Mesenchymal stem cell (in vitro differentiated cells and primary cell): ENCODE measurements at regions not wholly inside any gene's neighbourhood (a gene's known extent, or its start where the extent isn't known, plus 50 kb on each side); places are given as distances from the start of the nearest gene placed in this dataset.

Source experiments
- DNase-seq: peaks from one replicate; pipeline ENCODE4 v3.0.0-alpha.2; 2013
- H2AFZ ChIP-seq: one replicate; pipeline ENCODE4 v1.6.1; 2013; ENCODE audit warnings: low read depth, mild to moderate bottlenecking, control low read depth, inconsistent platforms, low read length, moderate library complexity
- H2AK5ac ChIP-seq: 2 replicates; pipeline ENCODE4 v1.6.1; 2013; ENCODE audit warnings: low read length, moderate library complexity, mild to moderate bottlenecking, inconsistent platforms; ENCODE audit not compliant: severe bottlenecking
- H2BK120ac ChIP-seq: one replicate; pipeline ENCODE4 v1.6.1; 2013; ENCODE audit warnings: low read depth, mild to moderate bottlenecking, inconsistent platforms, low read length, moderate library complexity
- H2BK12ac ChIP-seq, 2 experiments: one replicate each; pipeline ENCODE4 v1.6.1; 2013; ENCODE audit warnings: inconsistent platforms in 2 of 2, low read length in 2 of 2, mild to moderate bottlenecking in 2 of 2, moderate library complexity in 2 of 2, control low read depth in 1 of 2
- H2BK15ac ChIP-seq: one replicate; pipeline ENCODE4 v1.6.1; 2013; ENCODE audit warnings: mild to moderate bottlenecking, low read depth, inconsistent platforms; ENCODE audit not compliant: poor library complexity, severe bottlenecking
- H2BK5ac ChIP-seq: 2 replicates; pipeline ENCODE4 v1.6.1; 2013; ENCODE audit warnings: low read depth, mild to moderate bottlenecking, low read length, control low read depth, inconsistent platforms; ENCODE audit not compliant: poor library complexity, severe bottlenecking
- H3K14ac ChIP-seq, 2 experiments: one replicate each; pipeline ENCODE4 v1.6.1; 2013; ENCODE audit warnings: inconsistent platforms in 2 of 2, low read length in 2 of 2, control low read depth in 1 of 2, mild to moderate bottlenecking in 1 of 2, moderate library complexity in 1 of 2
- H3K18ac ChIP-seq, 2 experiments: one replicate each; pipeline ENCODE4 v1.6.1; 2013; ENCODE audit warnings: inconsistent platforms in 2 of 2, low read length in 2 of 2, control low read depth in 1 of 2, low read depth in 1 of 2, mild to moderate bottlenecking in 1 of 2
- H3K23ac ChIP-seq, 2 experiments: one replicate each; pipeline ENCODE4 v1.6.1; 2013; ENCODE audit warnings: inconsistent platforms in 2 of 2, low read length in 2 of 2, mild to moderate bottlenecking in 2 of 2, moderate library complexity in 2 of 2, control low read depth in 1 of 2
- H3K27ac ChIP-seq: 2 replicates; pipeline ENCODE4 v1.5.1; 2013; ENCODE audit warnings: mild to moderate bottlenecking, moderate library complexity, low read length, control low read depth, inconsistent platforms; ENCODE audit not compliant: poor library complexity, severe bottlenecking
- H3K27me3 ChIP-seq, 2 experiments: 2 replicates each; pipeline versions ENCODE4 v1.6.1 to v1.7.0; 2013; ENCODE audit warnings: low read length in 2 of 2, mild to moderate bottlenecking in 2 of 2, moderate library complexity in 2 of 2, control low read depth in 1 of 2, inconsistent platforms in 1 of 2; ENCODE audit not compliant: control insufficient read depth in 1 of 2, insufficient read depth in 1 of 2
- H3K36me3 ChIP-seq, 2 experiments: 2 replicates each; pipeline versions ENCODE4 v1.6.1 to v1.7.0; 2013; ENCODE audit warnings: low read length in 2 of 2, control low read depth in 1 of 2, inconsistent platforms in 1 of 2, low read depth in 1 of 2, mild to moderate bottlenecking in 1 of 2; ENCODE audit not compliant: insufficient read depth in 2 of 2, control insufficient read depth in 1 of 2
- H3K4ac ChIP-seq, 2 experiments: one replicate each; pipeline ENCODE4 v1.6.1; 2013; ENCODE audit warnings: inconsistent platforms in 2 of 2, low read length in 2 of 2, mild to moderate bottlenecking in 2 of 2, moderate library complexity in 2 of 2, control low read depth in 1 of 2, low read depth in 1 of 2
- H3K4me1 ChIP-seq: 2 replicates; pipeline ENCODE4 v1.6.1; 2013; ENCODE audit warnings: low read depth, low read length, control low read depth; ENCODE audit not compliant: control insufficient read depth, insufficient read depth
- H3K4me2 ChIP-seq: 2 replicates; pipeline ENCODE4 v1.6.1; 2013; ENCODE audit warnings: low read length, mild to moderate bottlenecking, inconsistent platforms; ENCODE audit not compliant: poor library complexity, severe bottlenecking
- H3K4me3 ChIP-seq, 2 experiments: 2 replicates each; pipeline versions ENCODE4 v1.5.1 to v1.7.0; 2013; ENCODE audit warnings: low read length in 2 of 2, mild to moderate bottlenecking in 2 of 2, control low read depth in 1 of 2, low read depth in 1 of 2; ENCODE audit not compliant: insufficient read depth in 1 of 2
- H3K79me1 ChIP-seq: replicated peaks from 2 replicates; pipeline ENCODE4 v1.6.1; 2013; ENCODE audit warnings: mild to moderate bottlenecking, control low read depth, low read length, inconsistent platforms; ENCODE audit not compliant: poor library complexity, severe bottlenecking
- H3K9ac ChIP-seq: 2 replicates; pipeline ENCODE4 v1.7.0; 2013; ENCODE audit warnings: mild to moderate bottlenecking, low read length, moderate library complexity
- H3K9me3 ChIP-seq: 2 replicates; pipeline ENCODE4 v1.7.0; 2013; ENCODE audit warnings: mild to moderate bottlenecking, low read length; ENCODE audit not compliant: control insufficient read depth
- H4K8ac ChIP-seq: one replicate; pipeline ENCODE4 v1.6.1; 2013; ENCODE audit warnings: inconsistent platforms, mild to moderate bottlenecking, low read length, moderate library complexity
- H4K91ac ChIP-seq: one replicate; pipeline ENCODE4 v1.6.1; 2013; ENCODE audit warnings: mild to moderate bottlenecking, low read length, inconsistent platforms
- WGBS: methylation state at CpG from one replicate; pipeline ENCODE4 v1.1.7; 2013; ENCODE audit warnings: mixed read lengths; 5-methylcytosine and 5-hydroxymethylcytosine counted together

DNA sequence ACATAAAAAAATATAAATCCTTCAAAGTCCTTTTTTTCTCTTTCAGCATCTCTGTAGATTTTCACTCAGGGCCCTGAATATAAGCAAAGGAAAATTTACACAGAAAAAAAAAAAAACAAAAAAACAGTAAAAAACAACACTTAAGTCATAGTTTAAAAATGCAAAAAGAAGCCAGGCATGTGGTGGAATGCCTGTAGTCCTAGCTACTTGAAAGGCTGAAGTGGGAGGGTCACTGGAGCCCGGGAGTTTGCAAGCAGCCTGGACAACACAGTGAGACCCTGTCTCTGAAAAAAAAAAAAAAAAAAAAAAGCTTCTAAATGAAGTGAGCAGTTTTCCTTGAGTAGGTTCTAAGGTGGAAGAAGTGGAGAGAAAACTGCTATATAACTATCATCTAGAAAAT, 55.0 kb upstream of the BNC2 start:
- no peak overlapping the region for H4K8ac ChIP-seq
- no peak overlapping the region for H2BK5ac ChIP-seq
- H3K18ac ChIP-seq = no peak overlapping the region
- no peak overlapping the region for H3K4me2 ChIP-seq
- H3K9me3 ChIP-seq = no peaks in the 10 kb centered on the region
- H3K23ac ChIP-seq = no peak overlapping the region
- H4K91ac ChIP-seq = no peak overlapping the region
- no peak overlapping the region for H2AK5ac ChIP-seq
- H2BK12ac ChIP-seq = no peak overlapping the region
- no peak overlapping the region for H3K14ac ChIP-seq
- H3K27me3 ChIP-seq = no peaks in the 10 kb centered on the region
- H2AFZ ChIP-seq = no peak overlapping the region
- H3K9ac ChIP-seq = peak overlapping the region; percentile 26
- H2BK120ac ChIP-seq = no peak overlapping the region
- no peak overlapping the region for H3K4me3 ChIP-seq
- H3K27ac ChIP-seq = no peak overlapping the region
- WGBS = 88% methylated on average over 1 of the region's 1 CpG
- H3K79me1 ChIP-seq = no peaks in the 10 kb centered on the region
- DNase-seq = peak; percentile 20
- peaks cover 6% of the 10 kb centered on the region for H3K4me1 ChIP-seq
- no peak overlapping the region for H2BK15ac ChIP-seq
- H3K4ac ChIP-seq = no peak overlapping the region
- H3K36me3 ChIP-seq = peaks cover 0 to 3% of the 10 kb centered on the region in 2 experiments

DNA sequence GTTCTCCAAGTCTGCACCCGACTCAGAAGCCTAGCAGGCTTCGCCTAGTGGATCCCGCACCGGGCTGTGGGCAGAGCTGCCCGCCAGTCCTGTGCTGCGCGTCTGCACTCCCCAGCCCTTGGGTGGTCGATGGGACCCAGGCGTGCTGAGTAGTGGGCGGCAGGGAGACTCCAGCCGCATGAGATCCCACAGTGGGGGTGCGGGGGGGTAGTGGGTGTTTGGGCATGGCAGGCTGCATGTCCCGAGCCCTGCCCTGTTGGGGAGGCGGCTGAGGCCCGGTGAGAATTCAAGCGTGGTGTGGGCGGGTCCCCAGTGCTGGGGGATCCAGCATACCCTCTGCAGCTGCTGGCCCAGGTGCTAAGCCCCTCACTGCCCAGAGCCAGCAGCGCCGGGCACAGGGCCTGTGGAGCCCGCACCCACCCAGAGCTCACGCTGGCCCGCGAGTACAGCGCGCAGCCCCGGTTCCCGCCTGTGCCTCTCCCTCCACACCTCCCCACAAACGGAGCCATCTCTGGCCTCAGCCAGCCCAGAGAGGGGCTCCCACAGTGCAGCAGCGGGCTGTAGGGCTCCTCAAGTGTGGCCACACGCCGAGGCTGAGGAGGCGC, 53.9 kb upstream of the BNC2 start:
- no peak overlapping the region for H3K14ac ChIP-seq
- no peak overlapping the region for H2AK5ac ChIP-seq
- no peak overlapping the region for H2BK12ac ChIP-seq
- no peak overlapping the region for H3K18ac ChIP-seq
- peaks cover 6% of the 10 kb centered on the region for H3K4me1 ChIP-seq
- no peaks in the 10 kb centered on the region for H3K79me1 ChIP-seq
- WGBS = 96% methylated on average over 32 of the region's 32 CpGs
- H3K27me3 ChIP-seq = no peaks in the 10 kb centered on the region
- H3K4me2 ChIP-seq = no peak overlapping the region
- H2AFZ ChIP-seq = no peak overlapping the region
- no peak overlapping the region for H2BK120ac ChIP-seq
- H4K91ac ChIP-seq = peak overlapping the region; percentile 47
- peaks cover 0 to 3% of the 10 kb centered on the region in 2 experiments for H3K36me3 ChIP-seq
- no peak overlapping the region for H4K8ac ChIP-seq
- H3K27ac ChIP-seq = no peak overlapping the region
- H3K4me3 ChIP-seq = no peak overlapping the region
- H2BK5ac ChIP-seq = no peak overlapping the region
- no peak overlapping the region for H2BK15ac ChIP-seq
- no peak for DNase-seq
- no peak overlapping the region for H3K9ac ChIP-seq
- no peak overlapping the region for H3K23ac ChIP-seq
- H3K9me3 ChIP-seq = no peaks in the 10 kb centered on the region
- H3K4ac ChIP-seq = no peak overlapping the region

DNA sequence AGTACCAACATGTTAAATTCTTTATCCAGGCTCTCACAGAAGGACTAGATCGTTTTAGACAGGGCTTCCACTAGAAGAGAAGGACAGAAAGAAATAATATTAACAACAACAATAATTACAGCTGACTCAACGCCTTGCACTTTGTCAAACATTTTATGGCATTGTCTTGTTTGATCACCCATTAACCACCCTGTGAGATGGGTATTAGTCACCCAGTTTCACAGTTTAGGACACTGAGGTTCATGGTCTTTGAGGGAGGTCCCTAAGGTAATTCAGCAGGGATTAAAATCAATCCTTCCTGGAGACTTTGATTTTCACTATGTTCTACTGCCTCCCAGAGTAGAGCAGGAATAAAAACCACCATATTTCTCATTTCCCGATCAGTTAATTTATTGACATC, 51.4 kb upstream of the BNC2 start:
- Histone ChIP-seq H3K4ac (no peak overlapping the region), H2AFZ (no peak overlapping the region), H3K18ac (no peak overlapping the region), H3K36me3 (peaks cover 0 to 3% of the 10 kb centered on the region in 2 experiments), H3K9me3 (no peaks in the 10 kb centered on the region), H3K4me3 (no peak overlapping the region), H3K27me3 (no peaks in the 10 kb centered on the region), H2BK5ac (no peak overlapping the region), H2AK5ac (no peak overlapping the region), H3K14ac (no peak overlapping the region), H2BK120ac (no peak overlapping the region), H4K8ac (no peak overlapping the region), H2BK12ac (no peak overlapping the region), H3K9ac (no peak overlapping the region), H2BK15ac (no peak overlapping the region), H3K79me1 (no peaks in the 10 kb centered on the region), H4K91ac (no peak overlapping the region), H3K23ac (no peak overlapping the region), H3K4me2 (no peak overlapping the region), H3K4me1 (peaks cover 3% of the 10 kb centered on the region), H3K27ac (peak overlapping the region; percentile 50)
- DNase-seq = no peak
- 33% methylated on average over 1 of the region's 3 CpGs for WGBS
